ENCODE measurements at regions not wholly inside any gene's neighbourhood (a gene's known extent, or its start where the extent isn't known, plus 50 kb on each side); places are given as distances from the start of the nearest gene placed in this dataset.

DNA sequence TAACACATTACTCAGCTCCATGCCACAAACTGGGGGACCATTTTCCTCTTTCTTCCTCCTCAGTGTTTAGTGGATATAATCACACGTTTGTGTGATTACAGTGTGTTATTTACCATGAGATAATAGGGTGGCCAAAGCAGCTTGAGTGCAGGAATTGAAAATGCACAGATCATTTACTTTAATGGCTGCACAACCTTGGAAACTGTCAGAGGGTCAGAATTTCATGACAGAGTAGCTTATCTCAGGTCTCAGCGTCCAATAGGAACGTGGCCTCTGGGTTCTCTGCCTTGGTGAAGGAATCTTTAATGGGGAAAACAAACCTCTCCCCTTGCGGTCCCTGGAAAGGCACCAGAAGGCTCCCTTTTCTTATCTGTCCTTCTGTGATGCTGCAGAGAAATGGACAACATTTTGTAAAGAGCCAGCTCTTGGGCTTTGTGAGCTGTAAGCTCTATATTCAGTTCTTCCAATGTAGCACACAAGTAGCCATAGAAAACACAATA is 87.4 kb upstream of the CD180 start:
- intact Hi-C loops (cut with DNase I), result no loop called here
- no peak for FAIRE-seq
- TF ChIP-seq, protein P1, sequence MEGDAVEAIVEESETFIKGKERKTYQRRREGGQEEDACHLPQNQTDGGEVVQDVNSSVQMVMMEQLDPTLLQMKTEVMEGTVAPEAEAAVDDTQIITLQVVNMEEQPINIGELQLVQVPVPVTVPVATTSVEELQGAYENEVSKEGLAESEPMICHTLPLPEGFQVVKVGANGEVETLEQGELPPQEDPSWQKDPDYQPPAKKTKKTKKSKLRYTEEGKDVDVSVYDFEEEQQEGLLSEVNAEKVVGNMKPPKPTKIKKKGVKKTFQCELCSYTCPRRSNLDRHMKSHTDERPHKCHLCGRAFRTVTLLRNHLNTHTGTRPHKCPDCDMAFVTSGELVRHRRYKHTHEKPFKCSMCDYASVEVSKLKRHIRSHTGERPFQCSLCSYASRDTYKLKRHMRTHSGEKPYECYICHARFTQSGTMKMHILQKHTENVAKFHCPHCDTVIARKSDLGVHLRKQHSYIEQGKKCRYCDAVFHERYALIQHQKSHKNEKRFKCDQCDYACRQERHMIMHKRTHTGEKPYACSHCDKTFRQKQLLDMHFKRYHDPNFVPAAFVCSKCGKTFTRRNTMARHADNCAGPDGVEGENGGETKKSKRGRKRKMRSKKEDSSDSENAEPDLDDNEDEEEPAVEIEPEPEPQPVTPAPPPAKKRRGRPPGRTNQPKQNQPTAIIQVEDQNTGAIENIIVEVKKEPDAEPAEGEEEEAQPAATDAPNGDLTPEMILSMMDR (IDR thresholded peaks at IDR 0.05; ENCODE audit: borderline replicate concordance, extremely low read depth, insufficient read depth), result no peak

DNA sequence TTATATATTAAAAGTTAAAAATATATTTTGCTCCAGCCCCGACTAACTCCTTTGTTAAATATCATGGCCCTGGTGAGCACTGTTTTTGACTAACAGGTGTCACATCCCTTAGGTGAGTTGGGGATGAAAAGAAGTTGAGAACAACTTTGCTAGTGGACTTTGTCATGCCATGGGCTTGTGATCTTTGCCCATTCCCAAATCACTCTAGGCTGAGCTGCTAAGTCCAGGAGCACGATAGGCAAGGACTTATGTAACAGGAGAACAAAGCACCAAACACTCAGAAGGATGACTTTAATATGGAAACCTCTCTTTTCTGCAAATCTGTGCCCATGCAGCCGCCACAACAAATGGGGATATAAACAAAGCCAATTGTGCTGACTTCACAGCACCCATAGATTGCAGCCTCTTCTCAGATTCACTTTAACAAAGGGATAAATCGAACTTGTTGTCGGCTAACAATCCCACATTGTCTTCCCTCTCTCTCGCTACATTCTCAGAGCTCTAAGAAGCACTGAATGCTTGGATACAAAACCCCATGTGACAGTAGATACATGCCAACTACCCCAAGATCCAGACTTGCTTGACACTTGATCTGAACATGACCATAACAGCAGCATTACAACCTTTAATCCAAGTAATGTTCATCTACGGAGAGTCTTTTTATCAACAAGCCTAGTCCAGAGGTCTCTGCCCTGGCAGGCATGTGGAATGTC is 86.8 kb upstream of the CD180 start:
- TF ChIP-seq, protein P1 (IDR thresholded peaks at IDR 0.05; ENCODE audit: borderline replicate concordance, extremely low read depth, insufficient read depth), result no peak
- DNase-seq, result no peak
- FAIRE-seq, result no peak
- H3K27me3 ChIP-seq (ENCODE audit: control insufficient read depth, insufficient read depth, low read length), result no peaks in the 10 kb centered on the region
- no peak overlapping the region for H3K27ac ChIP-seq (ENCODE audit: low read depth in 2 of 2, low read length in 2 of 2)
- intact Hi-C loops (cut with DNase I), result no loop called here
- peaks cover 3 to 9% (median 3%) of the 10 kb centered on the region in 3 donors for H3K9me3 ChIP-seq (ENCODE audit: control insufficient read depth in 2 of 3, insufficient read depth in 1 of 3, low read length in 3 of 3)
- no peaks in the 10 kb centered on the region for H3K36me3 ChIP-seq (ENCODE audit: control insufficient read depth in 2 of 3, insufficient read depth in 3 of 3, low read length in 3 of 3)
- peaks cover 0 to 4% (median 3%) of the 10 kb centered on the region in 3 donors for H3K4me1 ChIP-seq (ENCODE audit: control insufficient read depth in 2 of 3, insufficient read depth in 2 of 3, low read depth in 1 of 3, low read length in 3 of 3)
- no peak overlapping the region for H3K4me3 ChIP-seq (ENCODE audit: low read length in 3 of 3)
- H3K9ac ChIP-seq (ENCODE audit: low read length in 3 of 3), result no peak overlapping the region

More for the DNA sequence above, 87.4 kb upstream of the CD180 start:
- DNase-seq, result peak in 3 of 5 donors; percentile 25 to 65 (median 51)
- peaks cover 0 to 4% (median 2%) of the 10 kb centered on the region in 3 donors for H3K9me3 ChIP-seq (ENCODE audit: control insufficient read depth in 2 of 3, insufficient read depth in 1 of 3, low read length in 3 of 3)
- H3K27me3 ChIP-seq (ENCODE audit: control insufficient read depth, insufficient read depth, low read length), result no peaks in the 10 kb centered on the region
- no peaks in the 10 kb centered on the region for H3K36me3 ChIP-seq (ENCODE audit: control insufficient read depth in 2 of 3, insufficient read depth in 3 of 3, low read length in 3 of 3)
- no peak overlapping the region for H3K27ac ChIP-seq (ENCODE audit: low read depth in 2 of 2, low read length in 2 of 2)
- H3K9ac ChIP-seq (ENCODE audit: low read length in 3 of 3), result no peak overlapping the region
- H3K4me1 ChIP-seq (ENCODE audit: control insufficient read depth in 2 of 3, insufficient read depth in 2 of 3, low read depth in 1 of 3, low read length in 3 of 3), result peaks cover 0 to 4% (median 3%) of the 10 kb centered on the region in 3 donors
- H3K4me3 ChIP-seq (ENCODE audit: low read length in 3 of 3), result no peak overlapping the region

GRCh38 chr5:67281874-67282273 is 85.3 kb upstream of the CD180 start:
- H3K27me3 ChIP-seq (ENCODE audit: control insufficient read depth, insufficient read depth, low read length), result no peaks in the 10 kb centered on the region
- no peaks in the 10 kb centered on the region for H3K36me3 ChIP-seq (ENCODE audit: control insufficient read depth in 2 of 3, insufficient read depth in 3 of 3, low read length in 3 of 3)

More at GRCh38 chr5:67281874-67282273, 85.3 kb upstream of the CD180 start:
- no peak overlapping the region for H3K27ac ChIP-seq (ENCODE audit: low read depth in 2 of 2, low read length in 2 of 2)
- no peak overlapping the region for H3K4me3 ChIP-seq (ENCODE audit: low read length in 3 of 3)
- no peak overlapping the region for H3K9ac ChIP-seq (ENCODE audit: low read length in 3 of 3)
- H3K9me3 ChIP-seq (ENCODE audit: control insufficient read depth in 2 of 3, insufficient read depth in 1 of 3, low read length in 3 of 3), result peaks cover 3 to 13% (median 4%) of the 10 kb centered on the region in 3 donors
- DNase-seq (no peak), FAIRE-seq (no peak)
- H3K4me1 ChIP-seq (ENCODE audit: control insufficient read depth in 2 of 3, insufficient read depth in 2 of 3, low read depth in 1 of 3, low read length in 3 of 3), result peaks cover 0 to 4% (median 3%) of the 10 kb centered on the region in 3 donors
- intact Hi-C loops (cut with DNase I), result no loop called here
- TF ChIP-seq, protein P1 (IDR thresholded peaks at IDR 0.05; ENCODE audit: borderline replicate concordance, extremely low read depth, insufficient read depth), result no peak

Data from kidney (tissue), 13 donors.